Thyroid gland (tissue), 4 donors: ENCODE measurements at regions not wholly inside any gene's neighbourhood (a gene's known extent, or its start where the extent isn't known, plus 50 kb on each side); places are given as distances from the start of the nearest gene placed in this dataset.

ENCODE experiments used
- DNase-seq, 2 donors: peaks; one replicate each; pipeline ENCODE4 v3.0.0-alpha.2; 2019
- H3K27ac ChIP-seq, 3 donors: fragments of 200-600 bp; sonication (generic); 1 replicate in 2 of 3; 2 replicates in 1 of 3; pipeline ENCODE4 v1.5.1; 2016 to 2019; ENCODE audit warnings: mild to moderate bottlenecking in 1 of 3, moderate library complexity in 1 of 3
- H3K27me3 ChIP-seq: fragments of 200-600 bp; sonication (generic); one replicate; pipeline ENCODE4 v1.5.1; 2019
- H3K36me3 ChIP-seq, 2 donors: fragments of 200-600 bp; sonication (generic); one replicate each; pipeline ENCODE4 v1.5.1; 2016 to 2019
- H3K4me1 ChIP-seq, 2 donors: fragments of 200-600 bp; sonication (generic); one replicate each; pipeline ENCODE4 v1.5.1; 2017 to 2019
- H3K4me3 ChIP-seq, 3 donors: fragments of 200-600 bp; sonication (generic); replicated peaks in 1 of 3; 1 replicate in 2 of 3; 2 replicates in 1 of 3; pipeline ENCODE4 v1.5.1; 2016; ENCODE audit warnings: mild to moderate bottlenecking in 1 of 3
- H3K9me3 ChIP-seq: fragments of 200-600 bp; sonication (generic); one replicate; pipeline ENCODE4 v1.5.1; 2017
- CTCF ChIP-seq, 6 experiments: fragments of 200-600 bp in 3 of 6; fragments of 450-650 bp in 3 of 6; sonication (generic) in 3 of 6; IDR thresholded peaks; one replicate each; pipeline ENCODE4 v1.5.1; 2016 to 2019; ENCODE audit warnings: antibody characterized with exemption in 6 of 6, mild to moderate bottlenecking in 2 of 6, inconsistent platforms in 1 of 6, moderate library complexity in 1 of 6
- POLR2A ChIP-seq, 2 donors: fragments of 450-650 bp; IDR thresholded peaks; one replicate each; pipeline ENCODE4 v1.6.1; 2017; ENCODE audit warnings: antibody characterized with exemption in 2 of 2, mild to moderate bottlenecking in 2 of 2, moderate library complexity in 1 of 2
- WGBS, 2 donors: methylation state at CpG; one replicate each; pipeline ENCODE4 v1.1.5; 2017; 5-methylcytosine and 5-hydroxymethylcytosine counted together
- intact Hi-C: fragments of 100-400 bp; cut with DNase I; formaldehyde crosslinking; loops from one replicate; pipeline ENCODE4 v1.15.1; 2023

GRCh38 chr2:53544871-53545558, 222.6 kb upstream of the CHAC2 start:
- intact Hi-C loops: no loop called here
- no peaks in the 10 kb centered on the region for H3K27me3 ChIP-seq
- H3K4me1 ChIP-seq: no peaks in the 10 kb centered on the region
- H3K4me3 ChIP-seq: no peak overlapping the region
- H3K27ac ChIP-seq: no peak overlapping the region
- 76 to 79% methylated on average over 7 of the region's 7 CpGs for WGBS, 2 donors
- H3K9me3 ChIP-seq: no peaks in the 10 kb centered on the region
- DNase-seq: no peak
- H3K36me3 ChIP-seq: no peaks in the 10 kb centered on the region
- TF ChIP-seq POLR2A (IDR thresholded peaks at IDR 0.05) (no peak), CTCF (IDR thresholded peaks at IDR 0.05) (no peak)

- TF ChIP-seq CTCF (IDR thresholded peaks at IDR 0.05) (no peak), POLR2A (IDR thresholded peaks at IDR 0.05) (no peak)
- H3K9me3 ChIP-seq: no peaks in the 10 kb centered on the region
- H3K27ac ChIP-seq: no peak overlapping the region
- DNase-seq: no peak
- no peaks in the 10 kb centered on the region for H3K4me1 ChIP-seq
- intact Hi-C loops: no loop called here
- H3K4me3 ChIP-seq: no peak overlapping the region
- 83 to 93% methylated on average over 1 of the region's 1 CpG for WGBS, 2 donors
- H3K36me3 ChIP-seq: no peaks in the 10 kb centered on the region
- no peaks in the 10 kb centered on the region for H3K27me3 ChIP-seq
Measured at GRCh38 chr2:53543083-53543482, 224.5 kb upstream of the CHAC2 start.

- intact Hi-C loops: no loop called here
- no peak for DNase-seq
- 84 to 85% methylated on average over 4 of the region's 4 CpGs for WGBS, 2 donors
- Histone ChIP-seq H3K9me3 (no peaks in the 10 kb centered on the region), H3K27ac (no peak overlapping the region), H3K4me1 (no peaks in the 10 kb centered on the region), H3K4me3 (no peak overlapping the region), H3K36me3 (no peaks in the 10 kb centered on the region), H3K27me3 (no peaks in the 10 kb centered on the region)
- TF ChIP-seq POLR2A (IDR thresholded peaks at IDR 0.05) (no peak), CTCF (IDR thresholded peaks at IDR 0.05) (no peak)
Measured at GRCh38 chr2:53536583-53537361, 230.8 kb upstream of the CHAC2 start.

- 88 to 92% methylated on average over 4 of the region's 4 CpGs for WGBS, 2 donors
- intact Hi-C loops: no loop called here
- no peak for DNase-seq
Measured at GRCh38 chr2:53535234-53535840, 232.3 kb upstream of the CHAC2 start.

More at GRCh38 chr2:53535234-53535840, 232.3 kb upstream of the CHAC2 start:
- Histone ChIP-seq H3K27me3 (no peaks in the 10 kb centered on the region), H3K4me3 (no peak overlapping the region), H3K4me1 (no peaks in the 10 kb centered on the region), H3K9me3 (no peaks in the 10 kb centered on the region), H3K27ac (no peak overlapping the region), H3K36me3 (no peaks in the 10 kb centered on the region)
- TF ChIP-seq POLR2A (IDR thresholded peaks at IDR 0.05) (no peak), CTCF (IDR thresholded peaks at IDR 0.05) (no peak)
